Ureter (tissue), 1 donor: ENCODE measurements at regions not wholly inside any gene's neighbourhood (a gene's known extent, or its start where the extent isn't known, plus 50 kb on each side); places are given as distances from the start of the nearest gene placed in this dataset.
"Not testable (repeated sequence)": the region's sequence is repeated elsewhere in the genome, so short reads cannot be mapped to it uniquely, and the experiment has no call there.

Source experiments
- DNase-seq: peaks from one replicate; pipeline ENCODE4 v3.0.0-alpha.2; 2020; ENCODE audit warnings: low spot score
- donor health status: DM: yes; HTN: yes; CAD: no.

GRCh38 chr1:221025956-221026355 is 146.7 kb downstream of the HLX start:
- DNase-seq = no peak

DNA sequence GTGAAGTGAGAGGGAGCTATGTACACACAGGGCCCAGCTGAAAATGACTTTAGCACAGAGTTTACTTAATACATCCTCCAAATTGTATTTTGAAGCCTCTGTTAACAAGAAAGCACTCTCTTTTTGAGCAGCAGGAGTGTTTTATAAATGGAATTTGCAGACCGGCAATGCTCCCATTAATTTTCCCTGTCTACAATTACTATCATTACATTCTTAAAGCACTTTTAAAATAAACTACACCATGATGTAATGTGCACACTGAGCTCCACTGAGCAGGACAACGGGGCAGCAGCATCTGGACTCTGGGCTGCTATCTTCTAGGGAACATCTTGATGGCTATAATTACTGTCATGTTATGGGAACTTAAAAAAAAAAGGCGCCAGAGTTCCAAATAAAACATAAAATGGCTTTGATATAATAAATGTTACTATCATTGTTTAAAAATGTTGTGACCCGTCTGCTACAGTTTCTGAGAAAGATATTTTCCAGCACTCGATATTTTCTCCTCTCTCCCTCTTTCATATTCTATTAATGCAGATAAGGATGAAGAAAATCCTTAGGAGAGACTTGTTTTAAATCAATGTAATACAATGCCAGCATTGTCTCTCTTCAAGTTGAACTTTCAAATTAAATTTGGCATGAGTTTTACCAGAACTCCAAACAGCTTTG is 150.9 kb downstream of the HLX start:
- DNase-seq = peak; percentile 50

GRCh38 chr1:221030990-221031389 is 151.7 kb downstream of the HLX start:
- no peak for DNase-seq

- DNase-seq = no peak
These were observed 152.4 kb downstream of the HLX start for GRCh38 chr1:221031458-221032203.

GRCh38 chr1:221032204-221032585 is 153.0 kb downstream of the HLX start:
- no peak for DNase-seq

DNA sequence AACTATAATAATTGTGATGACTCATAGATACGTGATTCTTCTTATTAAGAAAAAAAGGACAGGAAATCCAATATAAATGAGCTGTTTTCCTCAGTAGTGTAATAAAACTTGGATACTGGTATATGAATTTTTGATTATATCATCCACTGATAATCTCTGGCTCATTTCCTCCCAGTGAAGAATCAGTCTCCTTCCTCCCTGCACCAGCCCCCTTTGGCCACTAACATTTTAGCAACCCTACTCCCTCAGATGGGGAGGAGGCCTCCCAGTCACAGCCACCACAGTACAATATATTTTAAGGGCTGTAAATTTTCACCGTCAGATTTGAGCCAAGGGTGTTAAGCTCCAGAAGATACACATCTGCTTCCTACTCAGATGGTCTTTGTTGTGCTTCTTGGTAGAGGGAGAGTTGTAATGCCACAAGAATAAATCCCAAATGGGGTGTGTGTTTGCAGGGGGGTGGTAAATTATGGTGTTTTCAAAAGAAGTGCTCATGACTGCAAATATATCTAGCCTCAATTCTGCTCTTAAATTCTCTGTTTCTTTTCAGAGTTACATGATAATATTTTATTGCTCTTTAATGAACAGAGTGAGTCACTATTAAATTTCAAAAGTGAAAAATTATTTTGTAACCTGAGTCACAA is 153.5 kb downstream of the HLX start:
- no peak for DNase-seq

- DNase-seq = no peak
These were observed 156.5 kb downstream of the HLX start for GRCh38 chr1:221035662-221036153.

GRCh38 chr1:221039616-221040015 is 160.4 kb downstream of the HLX start:
- DNase-seq = no peak

DNA sequence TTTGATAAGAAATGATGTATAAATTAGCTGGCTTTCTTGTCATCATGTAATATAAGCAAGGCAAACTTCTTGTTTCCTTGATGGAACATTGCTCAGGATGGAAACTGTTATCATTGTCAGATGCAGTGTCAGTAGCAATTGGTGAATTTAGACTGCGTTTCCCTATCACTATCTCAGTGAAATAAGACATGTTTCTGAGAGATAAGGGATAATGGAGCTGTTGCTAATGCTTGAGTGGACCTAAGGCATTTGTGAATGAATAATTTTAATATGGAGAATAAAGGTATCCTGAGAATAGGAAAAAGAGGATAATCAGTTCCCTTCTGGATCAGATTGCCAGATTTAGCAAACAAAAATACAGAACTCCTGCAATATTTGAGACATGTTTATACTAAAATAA is 160.9 kb downstream of the HLX start:
- DNase-seq = no peak

DNA sequence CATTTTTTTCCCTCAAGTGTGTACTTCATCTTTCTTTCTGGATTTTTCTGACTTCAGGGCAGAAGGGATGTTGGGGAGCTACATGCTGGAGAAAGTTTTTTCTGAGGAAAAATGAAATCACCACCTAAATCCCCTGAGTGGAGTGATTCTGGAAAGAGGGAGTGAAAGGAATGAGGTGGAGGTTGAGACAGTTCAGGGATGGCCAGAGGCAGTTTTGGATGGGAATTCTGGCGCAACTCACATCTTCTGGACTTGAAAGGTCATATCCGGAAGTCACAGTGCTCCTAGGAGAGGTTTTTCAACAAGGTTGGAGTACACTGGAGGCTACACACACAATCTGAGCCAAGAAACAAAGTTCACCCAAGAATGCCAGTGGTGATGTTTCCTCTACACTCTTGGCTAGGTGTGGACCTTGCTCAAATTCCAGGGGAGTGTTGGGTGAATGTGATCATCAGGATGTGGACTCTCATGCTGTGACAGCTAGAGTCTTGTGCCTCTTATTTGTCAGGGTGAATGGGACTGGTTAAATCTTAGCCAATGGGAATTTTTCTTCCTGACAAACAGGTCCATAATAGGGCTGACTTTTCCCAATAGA is 161.5 kb downstream of the HLX start:
- no peak for DNase-seq

- DNase-seq = no peak
These were observed 165.3 kb downstream of the HLX start for GRCh38 chr1:221044538-221044937.

DNA sequence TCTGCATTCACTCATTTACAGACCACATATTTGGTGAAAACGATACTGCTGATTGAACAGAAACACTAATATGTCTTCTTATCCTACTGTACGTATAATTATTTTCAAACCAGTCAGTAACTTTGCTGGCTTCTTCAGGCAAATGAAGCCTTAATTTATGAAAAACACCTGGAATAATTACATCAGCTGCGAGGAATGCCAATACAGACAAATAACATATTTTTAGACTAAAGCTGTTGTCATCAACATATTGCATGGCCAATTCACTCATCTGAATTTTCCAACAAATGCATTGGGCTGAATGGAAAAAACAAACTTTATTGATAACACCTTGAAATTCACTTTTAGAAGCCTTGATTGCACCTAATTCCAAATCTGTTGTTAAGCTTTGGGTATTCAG is 165.9 kb downstream of the HLX start:
- no peak for DNase-seq

DNA sequence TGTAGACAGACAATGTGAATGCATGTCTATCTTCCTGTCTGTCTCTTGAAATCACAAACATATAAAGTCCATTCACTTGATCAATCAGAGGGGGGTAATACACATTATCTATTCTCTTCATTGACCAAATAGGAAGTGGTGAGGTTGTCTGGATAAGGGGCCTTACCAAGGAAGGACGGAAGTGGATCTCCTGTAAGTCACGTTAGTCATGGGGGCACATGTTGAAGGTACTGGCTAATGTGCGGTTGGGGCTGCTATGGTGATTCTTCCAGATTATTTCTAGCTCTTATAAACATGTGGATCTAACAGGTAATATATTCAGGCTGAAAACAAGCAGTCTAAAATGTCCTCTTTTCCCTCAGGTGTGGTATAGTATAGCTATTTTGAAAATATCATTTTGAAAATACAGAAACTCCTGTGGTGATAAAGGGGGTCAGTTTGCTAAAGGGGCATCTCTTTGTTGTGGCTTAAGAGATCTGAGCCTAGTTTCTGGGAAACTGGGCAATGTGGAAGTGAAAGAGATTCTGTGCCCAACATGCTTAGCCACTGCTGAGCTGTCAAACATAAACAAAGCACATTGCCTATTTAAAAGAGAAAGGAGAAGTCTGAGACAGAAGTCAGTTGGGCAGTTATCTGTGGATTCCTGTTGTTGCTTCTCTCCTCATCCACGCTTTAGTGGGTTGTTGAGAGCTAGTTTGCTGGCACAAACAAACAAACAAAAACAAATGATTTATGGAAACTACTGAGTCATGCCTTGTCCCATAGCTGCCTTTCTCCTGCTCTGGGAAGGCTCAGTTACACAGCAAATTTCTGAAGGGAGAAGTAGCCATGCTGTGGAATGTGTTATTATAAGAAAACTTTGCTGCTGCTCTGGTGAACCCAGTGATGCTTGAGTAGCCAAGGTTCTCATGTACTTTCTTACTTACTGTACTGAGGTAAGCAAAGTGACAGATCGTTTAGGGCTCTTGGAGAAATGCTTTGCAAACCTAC is 166.9 kb downstream of the HLX start:
- DNase-seq = no peak

DNA sequence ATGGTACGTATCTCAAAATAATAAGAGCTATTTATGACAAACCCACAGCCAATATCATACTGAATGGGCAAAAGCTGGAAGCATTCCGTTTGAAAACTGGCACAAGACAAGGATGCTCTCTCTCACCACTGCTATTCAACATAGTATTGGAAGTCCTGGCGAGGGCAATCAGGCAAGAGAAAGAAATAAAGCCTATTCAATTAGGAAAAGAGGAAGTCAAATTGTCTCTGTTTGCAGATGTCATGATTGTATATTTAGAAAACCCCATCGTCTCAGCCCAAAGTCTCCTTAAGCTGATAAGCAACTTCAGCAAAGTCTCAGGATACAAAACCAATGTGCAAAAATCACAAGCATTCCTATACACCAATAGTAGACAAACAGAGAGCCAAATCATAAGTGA is 172.1 kb downstream of the HLX start:
- DNase-seq = not testable (repeated sequence)

- DNase-seq = no peak
These were observed 174.6 kb downstream of the HLX start for GRCh38 chr1:221053889-221054288.

- DNase-seq = no peak
These were observed 180.3 kb downstream of the HLX start for GRCh38 chr1:221059506-221059905.

DNA sequence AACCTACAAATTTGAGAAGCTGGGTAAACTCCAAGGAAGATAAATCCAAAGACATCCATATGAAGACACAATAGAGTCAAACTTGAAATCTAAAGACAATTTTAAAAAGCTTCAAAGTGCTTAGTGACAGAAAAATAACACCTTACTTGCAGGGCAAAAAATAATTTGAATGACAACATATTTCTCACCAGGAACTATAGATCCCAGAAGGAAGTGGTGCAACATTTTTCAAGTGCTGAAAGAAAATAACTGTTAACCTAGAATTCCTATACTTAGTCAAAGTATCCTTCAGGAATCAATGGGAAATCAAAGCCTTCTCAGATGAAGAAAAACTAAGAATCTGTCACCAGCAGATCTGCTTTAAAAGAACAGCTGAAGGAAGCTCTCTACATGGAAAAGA is 184.4 kb downstream of the HLX start:
- DNase-seq = no peak

- no peak for DNase-seq
These were observed 187.2 kb downstream of the HLX start for GRCh38 chr1:221066351-221067001.

DNA sequence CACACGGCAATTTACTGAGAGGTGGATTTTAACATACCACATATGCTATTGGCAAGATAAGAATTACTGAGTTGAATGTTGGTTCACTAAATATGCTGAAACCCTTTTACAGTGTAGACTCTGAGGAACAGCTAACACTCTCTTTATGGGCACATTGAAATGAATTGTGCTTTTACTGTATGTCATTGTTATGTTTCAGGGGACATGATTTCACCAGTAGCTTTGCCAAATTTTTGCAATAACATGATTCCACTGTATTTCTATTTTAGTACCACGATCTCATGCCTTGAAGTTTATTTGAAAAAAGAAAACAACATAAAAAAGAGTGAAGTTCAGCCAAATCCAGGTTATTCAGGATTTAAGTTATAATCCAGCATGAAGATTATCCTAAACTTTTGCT is 188.5 kb downstream of the HLX start:
- DNase-seq = no peak

- DNase-seq = no peak
These were observed 190.1 kb downstream of the HLX start for GRCh38 chr1:221069178-221069903.
